Tibial nerve (tissue), 3 donors: ENCODE measurements at regions not wholly inside any gene's neighbourhood (a gene's known extent, or its start where the extent isn't known, plus 50 kb on each side); places are given as distances from the start of the nearest gene placed in this dataset.

Experiments used
- CTCF ChIP-seq, 5 experiments: fragments of 200-600 bp in 3 of 5; fragments of 450-650 bp in 2 of 5; sonication (generic) in 3 of 5; IDR thresholded peaks; one replicate each; pipeline ENCODE4 v1.5.1; 2016 to 2019; ENCODE audit warnings: antibody characterized with exemption in 5 of 5, mild to moderate bottlenecking in 3 of 5, moderate library complexity in 2 of 5
- POLR2A ChIP-seq, 2 donors: fragments of 450-650 bp; IDR thresholded peaks; one replicate each; pipeline ENCODE4 v1.6.1; 2017; ENCODE audit warnings: antibody characterized with exemption in 2 of 2, mild to moderate bottlenecking in 2 of 2, moderate library complexity in 2 of 2

GRCh38 chr1:187876775-187877174 is 1048.0 kb downstream of the PLA2G4A start:
- no peak for TF ChIP-seq CTCF (IDR thresholded peaks at IDR 0.05)
- TF ChIP-seq POLR2A (IDR thresholded peaks at IDR 0.05): no peak
